HG02885 (cell line): ENCODE measurements at regions not wholly inside any gene's neighbourhood (a gene's known extent, or its start where the extent isn't known, plus 50 kb on each side); places are given as distances from the start of the nearest gene placed in this dataset.
"Not testable (repeated sequence)": the region's sequence is repeated elsewhere in the genome, so short reads cannot be mapped to it uniquely, and the experiment has no call there.

ENCODE experiments used
- ATAC-seq: cut with Tn5 transposase; IDR thresholded peaks from one replicate; pipeline ENCODE4 v1.9.1; 2021; ENCODE audit warnings: mild to moderate bottlenecking; ENCODE audit not compliant: unreplicated experiment, poor library complexity

GRCh38 chr16:63922560-63922959 lies 1199.3 kb downstream of the CDH11 start:
- ATAC-seq = no peak

GRCh38 chr16:63921737-63922295 lies 1200.0 kb downstream of the CDH11 start:
- ATAC-seq = no peak

DNA sequence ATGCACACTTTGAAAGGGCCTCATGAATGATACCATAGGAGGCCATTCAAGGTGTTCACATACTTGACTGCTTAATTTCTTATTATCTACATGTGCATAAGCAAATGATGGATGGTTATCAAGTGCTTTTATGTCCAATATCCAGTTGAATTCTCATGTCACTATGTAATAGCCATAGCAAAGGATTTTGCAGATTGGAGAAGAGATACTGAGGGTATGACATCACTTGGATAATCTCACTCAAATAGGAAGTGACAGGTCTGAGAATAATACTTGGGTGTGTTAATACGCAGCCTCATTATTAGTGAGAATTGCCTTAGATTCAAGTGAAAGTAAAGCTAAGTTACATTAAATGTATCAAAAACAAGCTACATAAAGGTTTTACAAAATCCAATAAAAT lies 1208.6 kb downstream of the CDH11 start:
- no peak for ATAC-seq

- no peak for ATAC-seq
Observed at GRCh38 chr16:63907251-63907650, 1214.6 kb downstream of the CDH11 start.

DNA sequence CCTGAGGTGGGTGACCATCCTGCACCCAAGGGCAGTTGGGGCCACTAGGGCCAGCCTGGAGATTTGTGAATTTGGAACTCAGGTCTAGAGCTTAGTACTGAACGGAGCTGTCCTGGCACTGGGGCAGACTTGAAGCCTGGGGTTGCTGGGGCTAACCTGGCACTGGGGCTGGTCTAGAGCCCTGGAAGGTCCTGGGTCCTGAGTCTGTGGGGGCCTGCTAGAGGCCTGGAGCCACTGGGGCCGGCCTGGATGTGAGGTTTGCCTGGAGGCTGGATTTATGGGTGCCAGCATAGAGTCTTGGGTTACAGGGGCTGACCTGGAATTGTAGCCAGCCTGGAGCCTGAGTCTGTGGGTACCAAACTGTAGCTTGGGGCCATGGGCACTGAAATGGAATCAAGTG lies 1216.9 kb downstream of the CDH11 start:
- ATAC-seq = no peak

- no peak for ATAC-seq
Observed at GRCh38 chr16:63904182-63904581, 1217.7 kb downstream of the CDH11 start.

- no peak for ATAC-seq
Observed at GRCh38 chr16:63896383-63897109, 1225.3 kb downstream of the CDH11 start.

DNA sequence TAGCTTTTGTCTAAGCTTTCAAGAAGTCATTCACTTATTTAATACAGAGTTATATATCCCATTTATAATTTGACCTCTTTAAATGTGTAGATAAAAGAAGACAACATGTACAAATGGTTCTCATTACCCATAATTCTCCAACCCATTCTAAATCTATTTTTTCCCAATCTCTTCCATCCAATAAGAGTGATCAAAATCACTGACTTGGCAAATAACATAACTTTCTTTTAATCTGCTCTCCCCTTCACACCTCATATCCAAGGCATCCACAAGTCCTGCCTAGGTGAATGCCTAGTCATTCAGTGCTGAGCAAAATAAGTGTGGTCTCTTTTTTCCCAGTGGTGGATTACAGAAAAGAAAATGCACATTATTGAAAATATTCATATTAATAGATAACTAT lies 1231.1 kb downstream of the CDH11 start:
- no peak for ATAC-seq

- no peak for ATAC-seq
Observed at GRCh38 chr16:63890081-63890480, 1231.8 kb downstream of the CDH11 start.

GRCh38 chr16:63883091-63883490 lies 1238.8 kb downstream of the CDH11 start:
- no peak for ATAC-seq

DNA sequence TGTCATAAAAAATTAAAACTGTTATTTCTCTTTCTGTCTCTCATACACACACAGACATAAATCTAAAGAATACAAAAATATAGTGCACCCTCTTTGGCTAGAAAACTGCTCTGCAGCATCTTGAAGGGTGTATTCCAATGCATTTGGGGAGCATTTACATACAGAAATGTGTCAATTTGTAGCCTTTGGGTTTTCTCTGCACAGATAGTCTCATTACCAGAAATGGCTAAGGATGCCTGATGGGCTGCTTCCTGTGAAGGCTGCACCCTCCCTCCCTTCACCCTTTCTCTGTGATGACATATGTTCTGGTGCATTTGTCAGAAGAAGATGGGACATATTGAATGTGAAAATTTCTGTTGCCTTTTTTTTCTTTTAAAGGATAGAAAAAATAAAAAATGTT lies 1239.3 kb downstream of the CDH11 start:
- no peak for ATAC-seq

DNA sequence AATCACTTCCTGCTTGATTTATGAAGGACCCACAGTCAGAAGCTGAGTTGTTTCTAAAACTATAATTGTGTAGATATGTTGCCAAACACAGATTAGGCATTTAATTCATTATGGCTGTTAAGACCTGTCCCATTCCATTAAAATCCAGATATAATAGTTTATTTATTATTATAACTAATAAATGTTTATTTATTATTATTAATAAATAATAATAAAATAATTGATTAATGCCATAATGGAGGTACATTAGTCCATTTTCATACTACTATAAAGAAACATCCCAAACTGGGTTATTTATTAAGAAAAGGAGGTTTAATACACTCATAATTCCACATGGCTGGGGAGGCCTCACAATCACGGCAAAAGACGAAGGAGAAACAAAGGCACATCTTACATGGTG lies 1240.9 kb downstream of the CDH11 start:
- ATAC-seq = no peak

- ATAC-seq = no peak
Observed at GRCh38 chr16:63877401-63877800, 1244.5 kb downstream of the CDH11 start.

DNA sequence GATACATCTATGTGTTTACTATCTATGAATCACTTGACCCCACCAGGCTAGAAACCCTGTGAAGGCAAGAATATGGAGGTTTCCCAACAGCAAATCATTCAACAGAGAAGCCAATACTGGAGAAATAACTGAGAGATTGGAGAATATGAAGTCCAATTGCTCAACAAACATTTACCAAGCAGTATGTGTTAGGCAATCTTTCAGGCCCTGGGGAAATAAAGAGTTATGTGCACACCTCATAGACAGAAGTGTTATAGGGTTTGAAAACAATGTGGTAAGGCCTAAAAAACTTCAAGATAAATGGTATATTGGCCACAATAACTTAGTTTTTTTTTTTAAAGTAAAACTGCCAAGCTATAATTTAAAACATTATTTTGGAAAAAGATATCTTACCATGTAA lies 1245.8 kb downstream of the CDH11 start:
- no peak for ATAC-seq

DNA sequence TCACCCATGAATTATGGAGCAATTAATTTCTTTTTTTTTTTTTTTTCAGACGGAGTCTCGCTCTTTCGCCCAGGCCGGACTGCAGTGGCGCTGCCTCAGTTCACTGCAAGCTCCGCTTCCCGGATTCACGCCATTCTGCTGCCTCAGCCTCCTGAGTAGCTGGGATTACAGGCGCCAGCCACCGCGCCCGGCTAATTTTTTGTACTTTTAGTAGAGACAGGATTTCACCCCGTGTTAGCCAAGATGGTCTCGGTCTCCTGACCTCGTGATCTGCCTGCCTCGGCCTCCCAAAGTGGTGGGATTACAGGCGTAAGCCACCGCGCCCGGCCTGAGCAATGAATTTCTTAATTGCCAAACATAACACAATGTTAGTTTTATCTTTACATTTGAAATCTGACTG lies 1261.2 kb downstream of the CDH11 start:
- ATAC-seq = not testable (repeated sequence)

- no peak for ATAC-seq
Observed at GRCh38 chr16:63856537-63856936, 1265.3 kb downstream of the CDH11 start.

- ATAC-seq = no peak
Observed at GRCh38 chr16:63850979-63851378, 1270.9 kb downstream of the CDH11 start.

DNA sequence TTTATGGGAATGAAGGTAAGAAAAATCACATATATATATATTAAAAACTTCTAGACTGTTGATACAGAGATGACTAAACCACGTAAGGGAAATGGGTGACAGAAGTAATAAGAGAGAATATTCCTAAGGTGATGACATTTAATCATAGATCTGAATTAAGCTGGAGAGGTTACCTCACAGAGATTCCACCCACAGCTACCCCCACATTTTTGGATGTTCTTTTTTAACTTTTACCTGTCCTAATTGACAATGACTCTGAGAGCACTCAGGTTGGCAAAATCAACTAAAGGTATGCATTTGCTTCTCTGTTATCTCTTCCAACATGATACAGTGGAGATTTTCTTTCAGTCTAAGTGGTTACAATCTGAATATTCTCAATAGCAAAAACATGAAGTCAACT lies 1280.6 kb downstream of the CDH11 start:
- ATAC-seq = no peak

DNA sequence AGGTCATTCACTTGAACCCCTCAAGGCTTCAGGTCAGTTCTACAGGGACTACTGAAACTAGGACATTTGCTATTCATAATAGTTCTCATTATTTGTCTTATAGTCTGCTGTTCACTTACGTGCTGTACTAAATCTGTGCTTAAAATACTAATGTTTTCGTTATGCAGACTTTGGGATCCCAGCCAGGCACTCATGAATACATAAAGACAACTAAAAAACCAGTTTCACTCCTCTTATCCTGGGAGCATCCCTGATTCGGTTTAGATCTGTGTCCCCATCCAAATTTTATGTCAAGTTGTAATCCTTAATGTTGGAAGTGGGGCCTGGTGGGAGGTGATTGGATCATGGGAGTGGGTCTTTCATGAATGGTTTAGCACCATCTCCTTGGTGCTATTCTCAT lies 1291.8 kb downstream of the CDH11 start:
- ATAC-seq = no peak

DNA sequence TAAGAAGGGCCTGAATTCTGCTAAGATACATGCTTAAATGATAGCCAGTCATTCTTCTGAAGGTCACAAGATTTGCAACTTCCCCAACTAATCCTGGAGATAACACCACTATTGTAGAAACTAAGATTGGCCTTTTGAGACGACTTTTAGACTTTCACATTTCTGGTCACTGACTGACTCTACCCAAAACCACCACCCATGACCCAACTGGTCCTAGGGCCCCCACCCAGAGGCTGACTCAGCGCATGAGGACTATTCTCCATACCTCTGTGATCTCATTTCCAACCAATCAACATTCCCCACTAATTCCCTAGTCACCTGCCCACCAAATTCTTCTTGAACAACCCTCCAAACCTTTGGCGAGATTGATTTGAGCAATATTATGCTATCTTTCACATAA lies 1299.0 kb downstream of the CDH11 start:
- ATAC-seq = no peak

GRCh38 chr16:63816276-63816675 lies 1305.6 kb downstream of the CDH11 start:
- no peak for ATAC-seq

- no peak for ATAC-seq
Observed at GRCh38 chr16:63813862-63814261, 1308.0 kb downstream of the CDH11 start.
